Skeletal muscle tissue (tissue), 3 donors: ENCODE measurements at regions not wholly inside any gene's neighbourhood (a gene's known extent, or its start where the extent isn't known, plus 50 kb on each side); places are given as distances from the start of the nearest gene placed in this dataset.

Experiments used
- H3K27ac ChIP-seq: one replicate; pipeline ENCODE4 v1.7.0; 2013; ENCODE audit warnings: mild to moderate bottlenecking, low read depth, low read length, inconsistent platforms
- H3K27me3 ChIP-seq, 3 donors: one replicate each; pipeline ENCODE4 v1.7.0; 2013; ENCODE audit warnings: low read length in 3 of 3; ENCODE audit not compliant: control insufficient read depth in 3 of 3, insufficient read depth in 3 of 3
- H3K36me3 ChIP-seq, 3 donors: one replicate each; pipeline ENCODE4 v1.7.0; 2013; ENCODE audit warnings: low read length in 3 of 3; ENCODE audit not compliant: control insufficient read depth in 3 of 3, insufficient read depth in 3 of 3
- H3K4me1 ChIP-seq, 3 donors: one replicate each; pipeline ENCODE4 v1.7.0; 2013; ENCODE audit warnings: low read length in 3 of 3, mild to moderate bottlenecking in 3 of 3; ENCODE audit not compliant: control insufficient read depth in 3 of 3, insufficient read depth in 3 of 3
- H3K4me3 ChIP-seq, 3 donors: one replicate each; pipeline ENCODE4 v1.7.0; 2013; ENCODE audit warnings: low read length in 3 of 3
- H3K9ac ChIP-seq, 3 donors: one replicate each; pipeline ENCODE4 v1.7.0; 2013; ENCODE audit warnings: low read length in 3 of 3, mild to moderate bottlenecking in 3 of 3, moderate library complexity in 2 of 3, low read depth in 1 of 3
- H3K9me3 ChIP-seq, 3 donors: one replicate each; pipeline ENCODE4 v1.7.0; 2013; ENCODE audit warnings: low read length in 3 of 3; ENCODE audit not compliant: control insufficient read depth in 3 of 3
- donor health status: Osteomylitis.

DNA sequence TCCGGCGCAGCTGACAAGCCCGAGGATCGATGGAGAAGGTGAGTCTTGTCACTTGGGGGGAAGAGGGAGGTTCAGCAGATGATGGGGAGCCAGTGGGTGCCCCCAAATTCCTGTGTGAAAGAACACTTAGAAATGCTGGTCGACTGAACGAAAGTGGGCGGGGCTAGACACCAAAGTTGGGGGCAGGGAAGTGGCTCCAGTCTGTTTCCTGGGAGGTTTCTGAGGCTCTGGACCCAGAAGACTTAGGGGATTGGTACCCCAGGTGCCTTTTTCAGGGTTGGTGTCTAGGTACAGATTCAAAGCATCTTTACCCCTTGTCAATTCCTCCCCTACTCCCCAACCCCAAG, 278.6 kb downstream of the ZSWIM6 start:
- no peaks in the 10 kb centered on the region for H3K36me3 ChIP-seq
- no peak overlapping the region for H3K9ac ChIP-seq
- H3K4me3 ChIP-seq: no peak overlapping the region
- H3K4me1 ChIP-seq: peaks cover 0 to 2% (median 0%) of the 10 kb centered on the region in 3 donors
- peaks cover 3 to 7% (median 3%) of the 10 kb centered on the region in 3 donors for H3K27me3 ChIP-seq
- no peaks in the 10 kb centered on the region for H3K9me3 ChIP-seq
- no peak overlapping the region for H3K27ac ChIP-seq

DNA sequence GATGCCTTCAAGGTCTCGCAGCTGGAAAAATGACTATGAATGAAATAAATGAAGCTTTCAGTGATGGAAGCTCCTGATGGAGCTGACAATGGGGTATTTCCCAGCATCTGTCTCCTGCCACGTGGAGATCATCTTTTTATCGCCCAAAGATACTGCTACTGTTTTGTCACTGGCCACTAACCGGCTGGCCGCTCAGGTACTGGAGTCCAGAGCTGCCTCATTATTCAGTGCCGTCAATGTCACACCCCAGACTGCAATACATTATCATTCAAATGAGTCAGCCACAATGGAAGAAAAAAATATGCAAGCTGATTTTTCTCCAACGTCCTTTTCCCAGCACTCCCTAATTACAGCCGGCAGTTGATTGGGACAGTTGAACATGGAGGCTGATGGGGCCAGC, 280.4 kb downstream of the ZSWIM6 start:
- no peak overlapping the region for H3K4me3 ChIP-seq
- H3K36me3 ChIP-seq: no peaks in the 10 kb centered on the region
- peaks cover 0 to 2% (median 0%) of the 10 kb centered on the region in 3 donors for H3K4me1 ChIP-seq

DNA sequence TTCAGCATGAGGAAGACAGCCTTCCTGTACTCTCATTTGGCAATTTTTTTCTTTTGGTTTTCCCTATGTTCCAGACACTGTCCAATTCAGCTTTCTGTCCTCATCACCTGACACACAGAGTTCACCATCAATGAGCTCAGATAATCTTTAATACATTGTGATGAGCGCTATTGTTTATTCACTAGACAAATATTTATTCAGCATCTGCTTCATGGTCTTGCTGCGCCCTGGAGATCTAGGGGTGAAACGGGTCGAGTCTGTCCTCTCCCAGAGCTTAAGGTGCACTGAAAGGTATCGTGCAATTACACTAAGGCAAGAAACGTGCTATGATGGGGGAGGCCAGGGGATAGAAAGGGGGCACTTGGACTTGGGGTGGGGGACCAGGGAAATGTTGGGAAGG, 281.6 kb downstream of the ZSWIM6 start:
- no peaks in the 10 kb centered on the region for H3K9me3 ChIP-seq
- peaks cover 0 to 2% (median 1%) of the 10 kb centered on the region in 3 donors for H3K4me1 ChIP-seq
- H3K9ac ChIP-seq: no peak overlapping the region
- no peaks in the 10 kb centered on the region for H3K36me3 ChIP-seq
- H3K27ac ChIP-seq: no peak overlapping the region
- H3K4me3 ChIP-seq: no peak overlapping the region
- peaks cover 2 to 3% (median 3%) of the 10 kb centered on the region in 3 donors for H3K27me3 ChIP-seq

More for the DNA sequence above, 280.4 kb downstream of the ZSWIM6 start:
- H3K9me3 ChIP-seq: no peaks in the 10 kb centered on the region
- H3K27ac ChIP-seq: no peak overlapping the region
- H3K27me3 ChIP-seq: peaks cover 2 to 3% (median 3%) of the 10 kb centered on the region in 3 donors
- H3K9ac ChIP-seq: no peak overlapping the region

DNA sequence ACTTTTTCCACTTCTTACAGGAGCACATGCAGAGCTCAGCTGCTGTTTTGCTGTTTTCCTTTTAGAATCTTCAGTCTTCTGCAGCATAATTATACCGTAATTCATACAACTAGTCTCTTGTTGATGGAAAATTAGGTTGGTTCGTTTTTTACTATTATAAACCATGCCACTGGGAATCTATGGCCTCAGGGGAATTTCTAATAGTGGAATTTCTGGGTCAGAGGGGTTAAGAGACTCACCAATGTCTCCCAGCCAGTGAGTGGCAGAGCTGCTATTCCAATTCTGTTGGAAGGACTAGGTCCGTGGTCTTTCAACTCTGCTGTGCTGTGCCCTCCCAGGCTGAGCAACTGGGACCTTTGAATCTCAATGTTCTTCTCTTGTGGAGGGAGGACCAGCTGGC, 282.5 kb downstream of the ZSWIM6 start:
- Histone ChIP-seq H3K4me1 (peaks cover 4 to 10% (median 7%) of the 10 kb centered on the region in 3 donors), H3K27ac (no peak overlapping the region), H3K9ac (no peak overlapping the region), H3K4me3 (no peak overlapping the region), H3K27me3 (peaks cover 2 to 3% (median 3%) of the 10 kb centered on the region in 3 donors), H3K36me3 (no peaks in the 10 kb centered on the region), H3K9me3 (no peaks in the 10 kb centered on the region)

DNA sequence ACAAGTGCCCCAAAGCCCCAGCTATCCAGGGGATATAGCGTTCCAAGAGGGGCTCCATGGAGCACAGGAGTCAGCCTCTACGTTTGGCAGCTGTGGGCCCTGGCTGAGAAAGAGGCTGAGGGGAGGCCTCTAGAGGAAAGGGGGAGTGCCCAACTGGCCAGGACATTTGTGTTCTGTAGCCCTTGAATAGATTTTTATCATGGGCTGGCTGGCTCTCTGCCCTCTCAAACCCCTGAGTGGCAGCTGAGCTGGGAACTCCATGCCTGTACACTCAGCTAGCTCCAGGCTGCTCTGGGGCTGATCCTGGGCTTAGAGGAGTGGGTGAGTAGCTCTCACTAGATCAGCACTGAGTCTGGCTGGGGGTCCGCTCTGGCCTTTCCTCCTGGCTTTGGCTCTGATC, 285.0 kb downstream of the ZSWIM6 start:
- no peaks in the 10 kb centered on the region for H3K36me3 ChIP-seq

DNA sequence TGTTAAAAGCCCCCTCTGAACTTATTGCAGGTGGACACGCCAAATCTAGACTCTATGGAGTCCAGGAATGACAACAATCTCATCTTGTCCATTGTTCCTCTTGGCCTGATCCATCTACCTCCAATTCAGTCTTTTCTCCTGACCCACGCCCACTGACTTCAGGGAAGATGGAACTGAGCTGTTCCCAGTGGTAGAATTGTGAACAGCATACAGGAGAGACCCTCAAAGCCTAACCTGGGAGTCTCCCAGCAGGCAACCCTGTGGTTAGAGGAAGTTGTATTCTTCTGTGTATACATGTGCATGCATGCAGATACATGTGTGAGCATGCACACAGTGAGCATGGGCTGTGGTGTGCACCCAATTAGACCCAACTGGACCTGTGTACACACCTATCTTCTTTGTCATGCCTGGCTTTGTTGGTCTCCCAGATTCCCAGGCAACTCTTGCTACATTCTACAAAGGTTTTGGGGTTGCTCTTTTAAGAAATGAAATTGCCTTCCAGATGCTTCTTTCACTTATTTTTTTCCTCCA, 286.0 kb downstream of the ZSWIM6 start:
- Histone ChIP-seq H3K27ac (no peak overlapping the region), H3K4me3 (no peak overlapping the region), H3K36me3 (no peaks in the 10 kb centered on the region), H3K27me3 (peaks cover 0 to 3% (median 2%) of the 10 kb centered on the region in 3 donors), H3K9me3 (no peaks in the 10 kb centered on the region), H3K4me1 (peaks cover 20 to 29% (median 20%) of the 10 kb centered on the region in 3 donors), H3K9ac (no peak overlapping the region)

More for the DNA sequence above, 285.0 kb downstream of the ZSWIM6 start:
- H3K27ac ChIP-seq: no peak overlapping the region
- peaks cover 20 to 29% (median 20%) of the 10 kb centered on the region in 3 donors for H3K4me1 ChIP-seq
- no peaks in the 10 kb centered on the region for H3K9me3 ChIP-seq
- no peak overlapping the region for H3K4me3 ChIP-seq
- no peak overlapping the region for H3K9ac ChIP-seq
- peaks cover 0 to 3% (median 2%) of the 10 kb centered on the region in 3 donors for H3K27me3 ChIP-seq

DNA sequence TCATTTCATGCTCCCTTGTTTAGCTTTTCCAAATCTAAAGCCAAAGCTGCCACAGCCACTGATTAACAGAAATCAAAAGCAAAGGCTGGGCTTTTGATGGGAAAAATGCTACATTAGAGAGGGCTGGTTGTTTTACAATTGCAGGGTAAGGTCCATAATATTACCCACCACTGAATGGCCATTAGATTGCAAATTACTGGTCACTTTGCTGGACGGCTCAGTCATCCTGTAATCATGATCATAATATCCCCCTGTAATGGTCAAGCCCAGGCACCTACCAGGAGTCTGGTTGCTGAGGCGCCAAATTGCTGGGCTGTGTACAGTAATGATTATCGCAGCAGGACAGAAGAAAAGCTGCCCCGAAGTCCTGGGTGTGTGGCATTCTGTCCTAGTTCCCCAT, 286.5 kb downstream of the ZSWIM6 start:
- Histone ChIP-seq H3K4me1 (peaks cover 20 to 29% (median 20%) of the 10 kb centered on the region in 3 donors), H3K9me3 (no peaks in the 10 kb centered on the region), H3K27me3 (peaks cover 0 to 3% (median 2%) of the 10 kb centered on the region in 3 donors), H3K4me3 (no peak overlapping the region), H3K9ac (no peak overlapping the region), H3K36me3 (no peaks in the 10 kb centered on the region), H3K27ac (no peak overlapping the region)

DNA sequence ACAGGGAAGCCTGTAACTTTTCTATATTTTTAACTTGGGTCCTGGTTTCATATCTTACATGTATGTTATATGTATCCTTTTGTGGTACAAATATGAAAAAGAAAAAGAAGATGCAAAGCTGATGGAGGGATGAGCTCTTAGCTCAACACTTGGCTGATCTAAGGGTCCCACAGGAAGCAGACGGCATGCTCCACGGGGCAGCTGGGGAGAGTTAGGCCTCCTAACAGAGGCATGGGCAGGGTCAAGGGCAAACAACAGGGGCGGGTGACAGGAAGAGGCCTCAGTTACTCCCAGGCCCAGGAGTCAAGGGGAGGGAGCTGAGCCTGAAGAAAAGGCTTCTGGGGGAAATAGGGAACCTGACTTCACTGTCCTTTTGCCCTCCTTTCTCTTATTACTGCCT, 287.2 kb downstream of the ZSWIM6 start:
- Histone ChIP-seq H3K9ac (peak overlapping the region in 1 of 3 donors; percentile 25), H3K27me3 (peaks cover 0 to 3% (median 0%) of the 10 kb centered on the region in 3 donors), H3K4me1 (peaks cover 20 to 29% (median 20%) of the 10 kb centered on the region in 3 donors), H3K4me3 (no peak overlapping the region), H3K36me3 (no peaks in the 10 kb centered on the region), H3K27ac (no peak overlapping the region), H3K9me3 (no peaks in the 10 kb centered on the region)

DNA sequence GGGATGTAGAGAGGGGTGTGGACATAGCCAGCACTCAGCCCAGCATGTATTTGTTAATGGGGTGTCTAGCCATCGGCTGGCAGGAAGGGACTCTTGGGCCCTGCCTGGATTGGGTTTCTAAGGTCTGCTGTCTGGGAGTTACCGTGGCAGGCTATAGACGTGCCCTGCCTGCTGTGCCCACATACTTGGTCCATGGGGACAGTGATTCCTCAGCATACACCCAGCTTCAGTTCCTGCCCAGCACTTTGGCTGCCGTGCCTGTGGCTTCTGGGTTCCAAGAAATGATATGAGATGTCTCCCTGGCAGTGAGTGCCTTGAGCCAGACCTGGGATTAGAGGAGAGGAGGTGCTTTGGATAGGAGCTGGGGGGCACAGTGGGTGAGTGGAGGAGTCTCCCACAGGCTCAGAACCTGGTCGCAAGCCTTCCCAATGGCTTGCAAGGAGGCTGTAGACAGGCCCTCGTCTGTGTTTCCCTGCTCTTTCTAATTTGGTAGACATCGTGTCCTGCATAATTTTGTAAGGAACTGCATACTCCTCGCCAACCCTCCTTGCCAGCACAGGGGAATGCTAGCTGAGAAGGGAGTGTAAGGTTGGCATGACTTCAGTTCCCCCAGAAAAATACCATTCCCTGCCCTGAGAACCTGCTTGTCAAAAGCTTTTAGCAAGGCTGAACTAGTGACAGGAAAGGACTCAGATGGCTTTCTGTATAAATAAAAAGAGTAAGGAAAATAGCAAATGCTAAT, 287.9 kb downstream of the ZSWIM6 start:
- H3K9ac ChIP-seq: peak overlapping the region in 1 of 3 donors; percentile 25
- peak overlapping the region in 1 of 3 donors; percentile 20 for H3K4me3 ChIP-seq
- no peaks in the 10 kb centered on the region for H3K9me3 ChIP-seq
- peaks cover 20 to 29% (median 20%) of the 10 kb centered on the region in 3 donors for H3K4me1 ChIP-seq
- peaks cover 0 to 3% (median 0%) of the 10 kb centered on the region in 3 donors for H3K27me3 ChIP-seq
- H3K36me3 ChIP-seq: no peaks in the 10 kb centered on the region
- H3K27ac ChIP-seq: no peak overlapping the region

DNA sequence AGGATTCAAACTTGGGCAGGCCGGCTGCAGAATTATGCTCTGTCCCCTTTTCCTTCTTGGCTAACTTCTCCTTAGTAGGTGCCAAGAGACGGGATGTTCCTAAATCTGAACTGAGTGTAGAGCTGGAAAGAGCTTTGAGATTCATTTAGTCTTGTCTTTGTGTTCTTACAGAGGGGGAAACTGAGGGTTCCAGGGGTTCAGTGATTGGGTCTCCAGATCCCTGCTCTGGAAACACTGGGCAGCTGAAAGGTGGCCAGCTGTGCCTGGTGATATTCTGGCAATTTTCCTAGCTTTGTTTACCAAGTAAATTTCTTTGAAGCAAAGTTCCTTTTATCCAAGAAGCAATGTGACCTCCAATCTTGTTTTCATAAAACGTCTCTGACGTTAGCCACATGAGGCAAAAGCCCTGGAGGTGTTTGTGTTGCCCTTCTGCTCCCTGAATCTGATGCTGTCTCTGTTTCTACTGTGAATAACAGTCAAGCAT, 288.7 kb downstream of the ZSWIM6 start:
- H3K27me3 ChIP-seq: no peaks in the 10 kb centered on the region
- peaks cover 21 to 29% (median 26%) of the 10 kb centered on the region in 3 donors for H3K4me1 ChIP-seq
- H3K4me3 ChIP-seq: no peak overlapping the region
- no peak overlapping the region for H3K9ac ChIP-seq
- no peaks in the 10 kb centered on the region for H3K36me3 ChIP-seq
- no peaks in the 10 kb centered on the region for H3K9me3 ChIP-seq
- H3K27ac ChIP-seq: no peak overlapping the region
